ENCODE measurements at regions not wholly inside any gene's neighbourhood (a gene's known extent, or its start where the extent isn't known, plus 50 kb on each side); places are given as distances from the start of the nearest gene placed in this dataset.

DNA sequence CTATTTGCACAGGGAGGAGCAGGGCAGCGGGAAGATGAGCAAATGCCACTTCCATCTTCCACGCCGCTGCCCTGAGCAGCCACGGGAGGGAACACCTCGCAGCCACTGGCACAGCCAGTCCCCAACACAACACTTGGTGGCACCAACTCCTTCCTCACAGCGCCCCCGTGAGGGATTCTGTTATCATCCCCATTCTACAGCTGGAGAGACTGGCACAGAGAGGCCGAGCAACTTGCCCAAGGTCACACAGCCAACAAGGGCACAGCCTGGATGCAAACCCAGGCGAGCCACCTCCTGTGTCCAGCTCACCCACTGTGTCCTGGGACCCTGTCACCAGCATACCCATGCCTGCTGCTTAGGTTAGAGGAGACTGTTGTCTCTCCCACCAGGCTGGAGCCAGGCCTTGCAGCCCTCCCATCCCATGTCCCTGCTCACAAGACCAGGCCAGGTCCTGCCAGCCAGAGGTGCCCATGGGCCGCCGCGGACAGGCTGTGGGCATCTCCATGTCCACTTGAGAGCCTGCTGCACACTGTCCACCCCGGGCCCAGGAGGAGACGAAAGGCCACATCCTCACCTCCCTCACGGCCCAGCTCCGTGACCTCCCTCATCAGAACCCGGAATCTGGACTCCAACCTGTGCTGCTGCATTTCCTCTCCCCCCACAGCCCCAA, 57.0 kb downstream of the NCOR2 start:
- no peak for ATAC-seq
- no peak for DNase-seq (ENCODE audit: low read depth, low spot score)

More for the DNA sequence above, 57.0 kb downstream of the NCOR2 start:
- Histone ChIP-seq H3K9ac (ENCODE audit: low read length) (no peak overlapping the region; the same call in 1 of the 2 replicates), H3K9me3 (ENCODE audit: control insufficient read depth in 1 of 2, insufficient read depth in 1 of 2, low read depth in 1 of 2, low read length in 2 of 2) (no peaks in the 10 kb centered on the region), H3K79me2 (ENCODE audit: insufficient read depth, low read length) (peaks cover 89% of the 10 kb centered on the region), H3K27ac (ENCODE audit: low read depth, low read length) (no peak overlapping the region; the same call in 1 of the 2 replicates), H4K20me1 (ENCODE audit: insufficient read depth) (peaks cover 4% of the 10 kb centered on the region; the same call in 1 of the 2 replicates), H3K4me1 (ENCODE audit: control insufficient read depth in 1 of 2, insufficient read depth in 2 of 2, low read length in 2 of 2) (peaks cover 61 to 69% of the 10 kb centered on the region in 2 experiments), H3K9me2 (ENCODE audit: insufficient read depth) (no peaks in the 10 kb centered on the region), H2AFZ (ENCODE audit: low read depth, low read length, poor library complexity, severe bottlenecking) (no peak overlapping the region), H3K4me2 (ENCODE audit: low read length) (peak overlapping the region; percentile 17; the same call in 1 of the 2 replicates), H3K36me3 (ENCODE audit: control insufficient read depth in 1 of 2, insufficient read depth in 2 of 2, low read length in 2 of 2) (no peaks in the 10 kb centered on the region), H3K4me3 (replicated peaks in 1 of 2; ENCODE audit: low read depth in 1 of 2, low read length in 2 of 2) (no peak overlapping the region), H3K27me3 (ENCODE audit: insufficient read depth, low read length) (no peaks in the 10 kb centered on the region)
- TF ChIP-seq ZNF274 (IDR thresholded peaks at IDR 0.05; ENCODE audit: low read depth, low read length) (no peak), ZBTB33 (IDR thresholded peaks at IDR 0.05; ENCODE audit: extremely low read depth, insufficient replicate concordance, low read length) (no peak), CTCF (IDR thresholded peaks at IDR 0.05 in 2 of 3, conservative IDR thresholded peaks at IDR 0.05 in 1 of 3; ENCODE audit: borderline replicate concordance in 1 of 3, insufficient read depth in 1 of 3, low read depth in 2 of 3, low read length in 2 of 3) (peak in 2 of 3 experiments; percentile 26 to 38; a peak in 3 of 6 replicates), RAD21 (IDR thresholded peaks at IDR 0.05; ENCODE audit: low read depth) (no peak)
- CTCF ChIA-PET = no interaction called here
- POLR2A ChIA-PET = no interaction called here
- BruUV-seq (replicated peaks) = no TSS peak
- RAD21 ChIA-PET (ENCODE audit: low non-redundant PET in 1 of 2, low total read pairs in 2 of 2, uncharacterized antibody in 2 of 2, unreplicated experiment in 2 of 2) = no interaction called here
- intact Hi-C loops (cut with micrococcal nuclease) = loop anchor here (10.0 kb wide), 1 partner anchor 234 kb away; no protein-coding TSS in a partner anchor
